Ectodermal cell (in vitro differentiated cells): ENCODE measurements at regions not wholly inside any gene's neighbourhood (a gene's known extent, or its start where the extent isn't known, plus 50 kb on each side); places are given as distances from the start of the nearest gene placed in this dataset.

Source experiments
- H3K27ac ChIP-seq: 2 replicates; pipeline ENCODE4 v1.7.0; 2013; ENCODE audit warnings: mild to moderate bottlenecking, low read depth, low read length; ENCODE audit not compliant: insufficient read depth, poor library complexity, severe bottlenecking
- H3K27me3 ChIP-seq: 2 replicates; pipeline ENCODE4 v1.7.0; 2013; ENCODE audit warnings: mild to moderate bottlenecking, low read length; ENCODE audit not compliant: insufficient read depth, control insufficient read depth, poor library complexity, severe bottlenecking
- H3K36me3 ChIP-seq: one replicate; pipeline ENCODE4 v1.7.0; 2013; ENCODE audit warnings: low read length; ENCODE audit not compliant: control insufficient read depth, insufficient read depth
- H3K4me1 ChIP-seq: one replicate; pipeline ENCODE4 v1.7.0; 2013; ENCODE audit warnings: low read length; ENCODE audit not compliant: control insufficient read depth, insufficient read depth
- H3K4me3 ChIP-seq: 2 replicates; pipeline ENCODE4 v1.7.0; 2013; ENCODE audit warnings: low read depth, low read length, control low read depth; ENCODE audit not compliant: insufficient read depth
- H3K9me3 ChIP-seq: 2 replicates; pipeline ENCODE4 v1.7.0; 2013; ENCODE audit warnings: mild to moderate bottlenecking, low read length, moderate library complexity; ENCODE audit not compliant: control insufficient read depth
- WGBS, 2 experiments: methylation state at CpG; one replicate each; pipeline ENCODE4 v1.1.7; 2013; ENCODE audit warnings: missing lambda C conversion rate in 2 of 2; 5-methylcytosine and 5-hydroxymethylcytosine counted together

DNA sequence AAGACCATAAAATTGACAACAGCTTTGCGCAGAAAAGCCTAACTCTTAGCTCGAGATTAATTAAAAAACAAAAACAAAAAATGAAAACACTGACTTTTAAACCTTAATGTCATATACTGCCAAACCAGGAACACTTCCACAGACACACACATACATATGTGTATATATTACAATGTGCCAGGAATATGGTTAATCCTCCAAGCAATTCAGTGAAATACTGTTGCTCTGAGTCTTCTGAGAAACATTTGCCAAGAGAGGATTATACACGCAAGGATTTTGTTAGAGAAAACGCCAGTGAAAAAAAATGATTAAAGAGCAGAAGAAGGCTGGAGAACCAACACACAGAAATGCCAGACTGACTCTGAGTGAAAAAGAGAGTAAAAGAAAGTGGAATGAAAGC lies 116.7 kb upstream of the CHRM3 start:
- H3K4me1 ChIP-seq: no peaks in the 10 kb centered on the region
- no peak overlapping the region for H3K4me3 ChIP-seq
- no peaks in the 10 kb centered on the region for H3K9me3 ChIP-seq
- no peaks in the 10 kb centered on the region for H3K36me3 ChIP-seq
- H3K27ac ChIP-seq: no peak overlapping the region
- H3K27me3 ChIP-seq: no peaks in the 10 kb centered on the region
- WGBS, 2 experiments: 90 to 95% methylated on average over 4 of the region's 4 CpGs

DNA sequence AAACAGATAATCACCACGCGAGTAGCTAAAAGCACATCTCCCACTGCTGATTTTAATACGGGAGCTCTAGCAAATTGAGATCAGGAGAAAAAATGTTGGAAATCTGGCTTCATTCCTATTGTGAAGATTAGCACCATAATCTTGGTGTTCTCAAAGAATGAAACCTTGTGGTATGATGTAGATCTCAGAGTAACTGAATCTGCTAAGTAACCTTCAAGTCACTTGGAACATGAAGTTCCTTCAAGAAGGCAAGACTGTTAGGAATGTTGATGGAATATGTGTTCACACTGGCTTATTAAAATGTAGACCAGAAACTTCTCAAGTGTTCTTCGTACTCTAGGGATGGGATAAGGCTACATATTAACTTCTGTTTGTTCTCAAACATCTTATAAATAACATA lies 117.4 kb upstream of the CHRM3 start:
- Histone ChIP-seq H3K4me3 (no peak overlapping the region), H3K27ac (no peak overlapping the region), H3K36me3 (no peaks in the 10 kb centered on the region), H3K27me3 (no peaks in the 10 kb centered on the region), H3K9me3 (no peaks in the 10 kb centered on the region), H3K4me1 (no peaks in the 10 kb centered on the region)
- 95% methylated on average over 3 to 4 of the region's 4 CpGs for WGBS, 2 experiments

DNA sequence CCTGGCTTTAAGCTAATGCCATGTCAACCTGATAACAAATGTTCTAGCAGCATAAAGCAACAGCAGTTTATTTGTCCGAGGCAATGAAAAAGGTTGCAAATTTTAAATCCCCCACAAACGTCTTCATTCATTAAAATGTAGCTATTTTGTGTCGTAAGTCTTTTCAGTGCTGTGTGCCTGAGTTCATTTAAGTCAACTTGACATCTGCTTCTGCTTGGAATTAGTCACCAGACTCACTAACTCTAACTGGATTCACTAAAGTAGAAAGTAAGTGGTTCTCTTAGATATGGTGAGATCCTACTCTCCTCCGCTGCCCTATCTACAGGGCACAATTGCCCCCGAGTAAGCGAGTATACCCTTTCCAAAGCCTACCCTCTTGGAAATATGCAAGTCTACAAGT lies 118.4 kb upstream of the CHRM3 start:
- WGBS, 2 experiments: 92 to 99% methylated on average over 6 of the region's 6 CpGs
- no peaks in the 10 kb centered on the region for H3K27me3 ChIP-seq

DNA sequence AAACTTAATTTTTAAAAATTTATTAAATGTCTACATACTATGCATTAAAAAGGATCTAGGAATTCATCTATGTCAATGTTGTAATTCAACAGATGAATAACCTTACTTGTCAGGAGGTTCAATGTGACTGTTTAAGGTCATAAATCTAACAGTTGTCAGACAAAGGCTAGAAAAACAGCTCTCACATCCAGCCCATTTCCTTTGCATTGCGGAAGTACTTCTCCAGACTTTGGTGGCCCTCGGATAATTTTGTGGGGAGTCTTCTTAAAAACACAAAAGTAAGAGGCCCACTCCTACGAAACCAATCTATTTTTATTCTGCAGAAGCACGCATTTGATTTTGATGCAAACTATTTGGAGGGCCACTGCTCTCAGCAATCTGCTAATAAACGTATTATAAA lies 122.6 kb upstream of the CHRM3 start:
- H3K9me3 ChIP-seq: no peaks in the 10 kb centered on the region
- H3K27ac ChIP-seq: no peak overlapping the region
- no peak overlapping the region for H3K4me3 ChIP-seq
- no peaks in the 10 kb centered on the region for H3K36me3 ChIP-seq
- 92 to 93% methylated on average over 5 of the region's 5 CpGs for WGBS, 2 experiments
- no peaks in the 10 kb centered on the region for H3K27me3 ChIP-seq
- no peaks in the 10 kb centered on the region for H3K4me1 ChIP-seq

More for the DNA sequence above, 118.4 kb upstream of the CHRM3 start:
- no peaks in the 10 kb centered on the region for H3K9me3 ChIP-seq
- no peak overlapping the region for H3K27ac ChIP-seq
- no peaks in the 10 kb centered on the region for H3K36me3 ChIP-seq
- no peaks in the 10 kb centered on the region for H3K4me1 ChIP-seq
- H3K4me3 ChIP-seq: no peak overlapping the region

DNA sequence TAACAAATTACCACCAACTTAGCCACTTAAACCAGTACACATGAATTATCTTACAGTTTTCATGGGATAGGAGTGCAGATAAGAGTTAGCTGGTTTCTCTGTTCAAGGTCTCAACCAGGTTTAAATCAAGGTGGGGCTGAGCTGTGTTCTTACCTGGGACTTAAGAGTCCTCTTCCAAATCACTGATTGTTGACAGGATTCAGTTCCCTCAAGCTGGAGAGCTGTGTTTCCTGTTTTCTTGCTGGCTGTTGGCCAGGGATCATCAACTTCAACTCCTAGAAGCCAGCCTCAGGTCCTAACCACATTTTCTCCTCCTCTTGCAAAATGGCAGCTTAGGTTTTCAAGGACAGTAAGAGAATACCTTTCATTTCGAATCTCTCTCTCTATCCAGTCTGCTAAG lies 123.8 kb upstream of the CHRM3 start:
- Histone ChIP-seq H3K36me3 (no peaks in the 10 kb centered on the region), H3K27ac (no peak overlapping the region), H3K4me3 (no peak overlapping the region), H3K9me3 (no peaks in the 10 kb centered on the region), H3K4me1 (no peaks in the 10 kb centered on the region), H3K27me3 (no peaks in the 10 kb centered on the region)
- 94 to 100% methylated on average over 1 of the region's 1 CpG for WGBS, 2 experiments

GRCh38 chr1:239261521-239261920 lies 124.8 kb upstream of the CHRM3 start:
- no peaks in the 10 kb centered on the region for H3K4me1 ChIP-seq
- no peak overlapping the region for H3K4me3 ChIP-seq
- H3K36me3 ChIP-seq: no peaks in the 10 kb centered on the region
- H3K9me3 ChIP-seq: no peaks in the 10 kb centered on the region
- H3K27ac ChIP-seq: no peak overlapping the region
- H3K27me3 ChIP-seq: no peaks in the 10 kb centered on the region
- WGBS, 2 experiments: 95 to 100% methylated on average over 2 of the region's 2 CpGs

DNA sequence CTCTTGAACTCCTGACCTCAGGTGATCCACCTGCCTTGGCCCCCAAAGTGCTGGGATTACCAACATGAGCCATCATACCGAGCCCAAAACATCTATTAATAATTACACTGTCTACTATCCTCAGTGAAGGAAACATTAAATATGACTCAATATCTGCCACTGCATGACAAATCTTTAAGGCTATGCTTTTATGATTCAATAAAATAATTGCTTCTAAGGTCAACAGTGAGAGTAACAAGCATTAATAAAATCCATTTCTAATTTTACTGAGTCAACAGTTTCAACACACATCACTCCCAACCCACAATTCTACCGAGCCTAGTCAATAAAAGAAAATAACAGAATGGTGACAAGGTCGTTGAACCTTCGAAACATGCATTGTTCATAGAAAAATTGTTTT lies 125.5 kb upstream of the CHRM3 start:
- Histone ChIP-seq H3K9me3 (no peaks in the 10 kb centered on the region), H3K27me3 (no peaks in the 10 kb centered on the region), H3K36me3 (no peaks in the 10 kb centered on the region), H3K27ac (no peak overlapping the region), H3K4me1 (no peaks in the 10 kb centered on the region), H3K4me3 (no peak overlapping the region)
- WGBS, 2 experiments: 91 to 95% methylated on average over 4 of the region's 4 CpGs

GRCh38 chr1:239255628-239256160 lies 130.7 kb upstream of the CHRM3 start:
- 96 to 97% methylated on average over 18 to 21 of the region's 22 CpGs for WGBS, 2 experiments
- Histone ChIP-seq H3K27ac (no peak overlapping the region), H3K4me3 (no peak overlapping the region), H3K9me3 (no peaks in the 10 kb centered on the region), H3K36me3 (no peaks in the 10 kb centered on the region), H3K27me3 (no peaks in the 10 kb centered on the region), H3K4me1 (no peaks in the 10 kb centered on the region)

DNA sequence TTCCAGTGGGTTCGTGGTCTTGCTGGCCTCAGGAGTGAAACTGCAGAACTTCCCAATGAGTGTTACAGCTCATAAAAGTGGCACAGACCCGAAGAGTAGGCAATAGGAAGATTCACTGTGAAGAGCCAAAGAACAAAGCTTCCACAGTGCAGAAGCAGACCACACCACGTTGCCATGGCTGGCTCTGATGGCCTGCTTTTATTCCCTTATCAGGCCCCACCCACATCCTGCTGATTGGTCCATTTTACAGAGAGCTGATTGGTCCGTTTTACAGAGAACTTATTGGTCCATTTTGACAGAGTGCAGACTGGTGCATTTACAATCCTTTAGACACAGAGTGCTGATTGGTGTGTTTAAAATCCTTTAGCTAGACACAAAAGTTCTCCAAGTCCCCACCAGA lies 131.4 kb upstream of the CHRM3 start:
- WGBS, 2 experiments: 92 to 95% methylated on average over 4 of the region's 4 CpGs
- Histone ChIP-seq H3K36me3 (no peaks in the 10 kb centered on the region), H3K27me3 (no peaks in the 10 kb centered on the region), H3K27ac (no peak overlapping the region), H3K4me1 (no peaks in the 10 kb centered on the region), H3K4me3 (no peak overlapping the region), H3K9me3 (no peaks in the 10 kb centered on the region)

DNA sequence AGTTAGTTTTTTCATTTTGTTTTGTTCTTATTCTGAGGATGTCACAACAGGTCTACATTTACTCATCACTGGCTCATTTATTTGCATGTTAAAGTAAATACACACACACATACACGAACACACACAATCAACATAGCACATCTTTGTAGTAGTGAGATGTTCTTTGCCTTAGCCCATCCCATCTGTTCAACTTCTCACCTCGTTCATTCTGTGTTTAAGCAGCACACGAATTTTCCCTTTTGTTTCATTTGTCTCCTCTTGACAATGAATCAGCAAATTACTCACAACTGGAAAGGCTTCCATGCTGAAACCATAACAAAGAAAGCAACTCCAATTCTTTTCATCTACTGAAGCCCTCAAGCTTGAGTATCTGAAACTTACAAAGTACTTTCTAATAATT lies 133.3 kb upstream of the CHRM3 start:
- Histone ChIP-seq H3K4me3 (no peak overlapping the region), H3K27ac (no peak overlapping the region), H3K4me1 (no peaks in the 10 kb centered on the region), H3K9me3 (no peaks in the 10 kb centered on the region), H3K27me3 (no peaks in the 10 kb centered on the region), H3K36me3 (no peaks in the 10 kb centered on the region)
- 55 to 57% methylated on average over 3 of the region's 3 CpGs for WGBS, 2 experiments
